ENCODE measurements at regions not wholly inside any gene's neighbourhood (a gene's known extent, or its start where the extent isn't known, plus 50 kb on each side); places are given as distances from the start of the nearest gene placed in this dataset.

DNA sequence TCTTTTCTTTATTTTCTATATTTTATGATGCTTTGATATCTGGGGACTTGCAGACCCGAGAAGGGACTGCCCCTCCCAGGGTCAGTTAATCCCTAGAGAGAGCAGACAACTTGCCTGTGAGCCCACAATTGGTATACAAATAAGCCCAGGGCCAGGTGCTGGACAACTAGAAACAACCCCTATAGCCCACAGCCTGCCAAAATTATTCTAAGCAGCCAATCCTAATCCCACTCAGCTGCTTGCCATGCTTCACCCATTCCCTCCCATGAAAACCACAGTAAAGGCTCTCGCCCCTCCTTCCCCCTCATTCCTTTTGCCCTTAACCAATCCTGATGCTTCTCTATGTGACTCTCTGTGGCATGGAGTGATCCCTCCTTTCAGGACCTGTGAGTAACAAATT, 380.7 kb downstream of the RBM43 start:
- Histone ChIP-seq H3K9me3 (ENCODE audit: low read depth, low read length) (no peaks in the 10 kb centered on the region), H3K4me3 (ENCODE audit: insufficient read depth, low read length) (no peak overlapping the region), H3K27ac (ENCODE audit: low read depth, low read length) (no peak overlapping the region), H3K27me3 (ENCODE audit: insufficient read depth, low read length) (no peaks in the 10 kb centered on the region), H4K20me1 (ENCODE audit: insufficient read depth, low read length) (no peaks in the 10 kb centered on the region), H3K36me3 (ENCODE audit: insufficient read depth, low read length) (no peaks in the 10 kb centered on the region), H3K79me2 (ENCODE audit: insufficient read depth, low read length) (no peaks in the 10 kb centered on the region), H3K4me2 (ENCODE audit: insufficient read depth, low read length) (no peak overlapping the region), H2AFZ (ENCODE audit: low read length) (no peak overlapping the region), H3K4me1 (ENCODE audit: insufficient read depth, low read length) (peaks cover 7% of the 10 kb centered on the region)
- no peak for DNase-seq (ENCODE audit: insufficient read length, low spot score, missing footprints)
- TF ChIP-seq, protein P1, sequence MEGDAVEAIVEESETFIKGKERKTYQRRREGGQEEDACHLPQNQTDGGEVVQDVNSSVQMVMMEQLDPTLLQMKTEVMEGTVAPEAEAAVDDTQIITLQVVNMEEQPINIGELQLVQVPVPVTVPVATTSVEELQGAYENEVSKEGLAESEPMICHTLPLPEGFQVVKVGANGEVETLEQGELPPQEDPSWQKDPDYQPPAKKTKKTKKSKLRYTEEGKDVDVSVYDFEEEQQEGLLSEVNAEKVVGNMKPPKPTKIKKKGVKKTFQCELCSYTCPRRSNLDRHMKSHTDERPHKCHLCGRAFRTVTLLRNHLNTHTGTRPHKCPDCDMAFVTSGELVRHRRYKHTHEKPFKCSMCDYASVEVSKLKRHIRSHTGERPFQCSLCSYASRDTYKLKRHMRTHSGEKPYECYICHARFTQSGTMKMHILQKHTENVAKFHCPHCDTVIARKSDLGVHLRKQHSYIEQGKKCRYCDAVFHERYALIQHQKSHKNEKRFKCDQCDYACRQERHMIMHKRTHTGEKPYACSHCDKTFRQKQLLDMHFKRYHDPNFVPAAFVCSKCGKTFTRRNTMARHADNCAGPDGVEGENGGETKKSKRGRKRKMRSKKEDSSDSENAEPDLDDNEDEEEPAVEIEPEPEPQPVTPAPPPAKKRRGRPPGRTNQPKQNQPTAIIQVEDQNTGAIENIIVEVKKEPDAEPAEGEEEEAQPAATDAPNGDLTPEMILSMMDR (IDR thresholded peaks at IDR 0.05; ENCODE audit: extremely low read depth, low read depth, low read length): no peak

DNA sequence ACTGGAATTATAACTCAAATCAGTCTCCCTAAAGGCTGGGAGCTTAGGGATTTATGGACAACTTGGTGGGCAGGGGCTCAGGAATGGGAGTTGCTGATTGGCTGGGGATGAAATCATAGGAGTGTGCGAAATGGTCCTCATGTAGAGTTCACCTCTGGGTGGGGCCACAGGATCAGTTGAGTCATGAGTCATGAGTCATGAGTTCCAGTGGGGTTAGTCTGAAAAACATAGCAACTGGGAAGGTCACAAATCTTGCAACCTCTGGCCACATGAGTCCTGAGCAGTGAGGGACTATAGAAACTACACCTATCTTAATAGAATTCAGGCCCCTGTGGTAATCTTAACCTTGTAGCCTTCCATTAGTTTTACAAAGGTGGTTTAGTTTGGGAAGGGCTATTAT, 383.3 kb downstream of the RBM43 start:
- TF ChIP-seq, protein P1 (IDR thresholded peaks at IDR 0.05; ENCODE audit: extremely low read depth, low read depth, low read length): no peak
- H3K4me3 ChIP-seq (ENCODE audit: insufficient read depth, low read length): no peak overlapping the region
- DNase-seq (ENCODE audit: insufficient read length, low spot score, missing footprints): no peak

DNA sequence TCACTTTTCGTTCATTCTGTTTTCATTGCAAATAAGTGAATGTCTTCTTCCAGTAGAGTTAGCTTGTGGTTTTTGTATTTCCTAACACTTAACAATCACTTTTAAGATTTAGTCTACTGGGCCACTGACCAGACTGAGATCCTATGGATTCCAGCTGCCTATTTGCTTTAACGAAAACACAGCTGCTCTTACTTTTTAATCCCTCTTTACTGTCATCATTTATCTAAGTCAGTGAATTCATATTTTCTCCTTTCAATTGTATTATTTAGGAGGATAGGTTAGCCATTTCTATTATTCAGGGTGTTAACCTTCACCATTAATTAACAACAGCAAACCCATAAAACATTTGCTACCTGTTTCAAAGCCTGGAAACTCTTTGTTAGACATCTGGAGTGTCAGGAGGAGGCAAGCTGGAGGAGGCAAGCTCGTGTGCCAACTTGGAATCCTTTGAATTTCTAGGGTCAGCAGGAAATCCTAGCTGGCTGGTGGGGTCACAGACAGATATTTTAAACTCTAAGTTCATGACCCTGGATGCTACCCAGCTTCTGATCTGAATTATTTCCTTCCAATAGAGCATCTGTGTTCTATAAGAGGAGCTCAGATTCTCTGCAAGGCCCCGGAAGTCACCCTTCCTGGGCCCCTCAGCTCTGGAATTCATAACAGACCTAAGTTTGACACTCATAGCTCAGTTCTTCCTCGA, 385.3 kb downstream of the RBM43 start:
- no peak overlapping the region for H3K4me2 ChIP-seq (ENCODE audit: insufficient read depth, low read length)
- H3K27me3 ChIP-seq (ENCODE audit: insufficient read depth, low read length): no peaks in the 10 kb centered on the region

More for the DNA sequence above, 383.3 kb downstream of the RBM43 start:
- H3K9me3 ChIP-seq (ENCODE audit: low read depth, low read length): no peaks in the 10 kb centered on the region
- no peaks in the 10 kb centered on the region for H4K20me1 ChIP-seq (ENCODE audit: insufficient read depth, low read length)
- H3K36me3 ChIP-seq (ENCODE audit: insufficient read depth, low read length): no peaks in the 10 kb centered on the region
- H2AFZ ChIP-seq (ENCODE audit: low read length): no peak overlapping the region
- no peak overlapping the region for H3K27ac ChIP-seq (ENCODE audit: low read depth, low read length)
- no peak overlapping the region for H3K4me2 ChIP-seq (ENCODE audit: insufficient read depth, low read length)
- no peaks in the 10 kb centered on the region for H3K27me3 ChIP-seq (ENCODE audit: insufficient read depth, low read length)
- no peaks in the 10 kb centered on the region for H3K79me2 ChIP-seq (ENCODE audit: insufficient read depth, low read length)
- no peaks in the 10 kb centered on the region for H3K4me1 ChIP-seq (ENCODE audit: insufficient read depth, low read length)

DNA sequence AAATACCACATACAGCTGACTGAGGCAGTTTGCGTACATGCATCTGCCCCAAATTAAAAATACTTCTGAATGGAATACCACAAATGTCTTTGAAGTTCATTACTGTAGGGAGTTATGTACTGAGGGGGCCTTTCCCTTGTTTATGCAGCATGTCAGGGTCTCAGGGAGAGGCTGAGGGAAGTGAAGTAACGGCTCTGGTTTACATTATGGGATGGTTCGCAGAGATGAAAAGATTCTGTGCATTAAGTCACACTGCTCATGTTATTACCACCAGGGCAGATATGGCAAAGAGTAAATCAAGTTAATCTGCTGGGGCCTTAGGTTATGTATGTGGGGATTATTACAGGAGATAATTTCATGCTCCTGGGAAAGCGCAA, 385.9 kb upstream of the RND3 start:
- H2AFZ ChIP-seq (ENCODE audit: low read length): no peak overlapping the region
- no peaks in the 10 kb centered on the region for H4K20me1 ChIP-seq (ENCODE audit: insufficient read depth, low read length)
- no peaks in the 10 kb centered on the region for H3K27me3 ChIP-seq (ENCODE audit: insufficient read depth, low read length)
- H3K36me3 ChIP-seq (ENCODE audit: insufficient read depth, low read length): no peaks in the 10 kb centered on the region
- no peak overlapping the region for H3K4me2 ChIP-seq (ENCODE audit: insufficient read depth, low read length)
- H3K4me1 ChIP-seq (ENCODE audit: insufficient read depth, low read length): no peaks in the 10 kb centered on the region
- no peak overlapping the region for H3K27ac ChIP-seq (ENCODE audit: low read depth, low read length)
- no peak for DNase-seq (ENCODE audit: insufficient read length, low spot score, missing footprints)
- H3K9me3 ChIP-seq (ENCODE audit: low read depth, low read length): no peaks in the 10 kb centered on the region
- no peaks in the 10 kb centered on the region for H3K79me2 ChIP-seq (ENCODE audit: insufficient read depth, low read length)
- no peak overlapping the region for H3K4me3 ChIP-seq (ENCODE audit: insufficient read depth, low read length)
- TF ChIP-seq, protein P1 (IDR thresholded peaks at IDR 0.05; ENCODE audit: extremely low read depth, low read depth, low read length): no peak

More for the DNA sequence above, 385.3 kb downstream of the RBM43 start:
- TF ChIP-seq, protein P1 (IDR thresholded peaks at IDR 0.05; ENCODE audit: extremely low read depth, low read depth, low read length): no peak
- no peaks in the 10 kb centered on the region for H3K79me2 ChIP-seq (ENCODE audit: insufficient read depth, low read length)
- H4K20me1 ChIP-seq (ENCODE audit: insufficient read depth, low read length): no peaks in the 10 kb centered on the region
- DNase-seq (ENCODE audit: insufficient read length, low spot score, missing footprints): no peak
- H3K36me3 ChIP-seq (ENCODE audit: insufficient read depth, low read length): no peaks in the 10 kb centered on the region
- H3K4me1 ChIP-seq (ENCODE audit: insufficient read depth, low read length): no peaks in the 10 kb centered on the region
- no peak overlapping the region for H3K27ac ChIP-seq (ENCODE audit: low read depth, low read length)
- H3K9me3 ChIP-seq (ENCODE audit: low read depth, low read length): no peaks in the 10 kb centered on the region
- H2AFZ ChIP-seq (ENCODE audit: low read length): peak overlapping the region; percentile 41
- no peak overlapping the region for H3K4me3 ChIP-seq (ENCODE audit: insufficient read depth, low read length)

All from osteoblast (primary cell).